IPS-20b (cell line): ENCODE measurements at regions not wholly inside any gene's neighbourhood (a gene's known extent, or its start where the extent isn't known, plus 50 kb on each side); places are given as distances from the start of the nearest gene placed in this dataset.
"Not testable (repeated sequence)": the region's sequence is repeated elsewhere in the genome, so short reads cannot be mapped to it uniquely, and the experiment has no call there.

Source experiments
- H3K27ac ChIP-seq: one replicate; pipeline ENCODE4 v1.5.1; 2013; ENCODE audit warnings: low read length
- H3K27me3 ChIP-seq: 2 replicates; pipeline ENCODE4 v1.6.1; 2013; ENCODE audit warnings: mild to moderate bottlenecking, low read length, inconsistent platforms; ENCODE audit not compliant: insufficient read depth
- H3K36me3 ChIP-seq: 2 replicates; pipeline ENCODE4 v1.6.1; 2013; ENCODE audit warnings: low read depth, mild to moderate bottlenecking, inconsistent platforms, low read length, moderate library complexity; ENCODE audit not compliant: insufficient read depth
- H3K4me1 ChIP-seq: 2 replicates; pipeline ENCODE4 v1.6.1; 2013; ENCODE audit warnings: mild to moderate bottlenecking, control low read depth, inconsistent platforms, low read length, moderate library complexity; ENCODE audit not compliant: insufficient read depth
- H3K4me3 ChIP-seq: 2 replicates; pipeline ENCODE4 v1.5.1; 2013; ENCODE audit warnings: mild to moderate bottlenecking, low read length, inconsistent platforms
- H3K9ac ChIP-seq: 2 replicates; pipeline ENCODE4 v1.6.1; 2013; ENCODE audit warnings: low read depth, mild to moderate bottlenecking, inconsistent platforms, low read length, moderate library complexity
- H3K9me3 ChIP-seq: 2 replicates; pipeline ENCODE4 v1.6.1; 2013; ENCODE audit warnings: mild to moderate bottlenecking, low read depth, low read length, inconsistent platforms; ENCODE audit not compliant: insufficient read depth

- H3K9ac ChIP-seq = no peak overlapping the region
- H3K27ac ChIP-seq = no peak overlapping the region
- no peaks in the 10 kb centered on the region for H3K4me1 ChIP-seq
- H3K9me3 ChIP-seq = no peaks in the 10 kb centered on the region
- no peak overlapping the region for H3K4me3 ChIP-seq
- H3K27me3 ChIP-seq = no peaks in the 10 kb centered on the region
- H3K36me3 ChIP-seq = no peaks in the 10 kb centered on the region
Measured at GRCh38 chr9:1890816-1891215, 124.3 kb upstream of the SMARCA2 start.

GRCh38 chr9:1903080-1903704, 112.0 kb upstream of the SMARCA2 start:
- not testable (repeated sequence) for H3K27ac ChIP-seq, H3K9ac ChIP-seq, H3K36me3 ChIP-seq, H3K4me1 ChIP-seq, H3K4me3 ChIP-seq, H3K27me3 ChIP-seq
- peaks cover 30% of the 10 kb centered on the region for H3K9me3 ChIP-seq

GRCh38 chr9:1907465-1907864, 107.7 kb upstream of the SMARCA2 start:
- no peak overlapping the region for H3K27ac ChIP-seq
- no peak overlapping the region for H3K4me3 ChIP-seq
- H3K36me3 ChIP-seq = no peaks in the 10 kb centered on the region
- no peaks in the 10 kb centered on the region for H3K27me3 ChIP-seq
- H3K9ac ChIP-seq = no peak overlapping the region
- H3K4me1 ChIP-seq = peaks cover 6% of the 10 kb centered on the region; the same call in 1 of the 2 replicates
- H3K9me3 ChIP-seq = peaks cover 15% of the 10 kb centered on the region

GRCh38 chr9:1909322-1909721, 105.8 kb upstream of the SMARCA2 start:
- no peaks in the 10 kb centered on the region for H3K27me3 ChIP-seq
- no peaks in the 10 kb centered on the region for H3K9me3 ChIP-seq
- H3K4me3 ChIP-seq = no peak overlapping the region
- no peaks in the 10 kb centered on the region for H3K36me3 ChIP-seq
- peaks cover 6% of the 10 kb centered on the region; the same call in 1 of the 2 replicates for H3K4me1 ChIP-seq
- H3K27ac ChIP-seq = no peak overlapping the region
- no peak overlapping the region for H3K9ac ChIP-seq

GRCh38 chr9:1910269-1910811, 104.8 kb upstream of the SMARCA2 start:
- no peaks in the 10 kb centered on the region for H3K27me3 ChIP-seq
- H3K4me3 ChIP-seq = no peak overlapping the region
- H3K27ac ChIP-seq = no peak overlapping the region
- H3K4me1 ChIP-seq = peaks cover 6% of the 10 kb centered on the region; the same call in 1 of the 2 replicates
- H3K9ac ChIP-seq = no peak overlapping the region
- H3K36me3 ChIP-seq = no peaks in the 10 kb centered on the region
- H3K9me3 ChIP-seq = no peaks in the 10 kb centered on the region

- Histone ChIP-seq H3K36me3 (no peaks in the 10 kb centered on the region), H3K27ac (no peak overlapping the region), H3K27me3 (no peaks in the 10 kb centered on the region), H3K9ac (no peak overlapping the region), H3K4me3 (no peak overlapping the region), H3K4me1 (peaks cover 21% of the 10 kb centered on the region; the same call in 1 of the 2 replicates), H3K9me3 (no peaks in the 10 kb centered on the region)
Measured at GRCh38 chr9:1913631-1914330, 101.4 kb upstream of the SMARCA2 start.

- H3K27ac ChIP-seq = no peak overlapping the region
- no peaks in the 10 kb centered on the region for H3K27me3 ChIP-seq
- H3K9ac ChIP-seq = no peak overlapping the region
- no peaks in the 10 kb centered on the region for H3K36me3 ChIP-seq
- H3K4me1 ChIP-seq = peaks cover 17% of the 10 kb centered on the region; the same call in 1 of the 2 replicates
- no peaks in the 10 kb centered on the region for H3K9me3 ChIP-seq
- H3K4me3 ChIP-seq = no peak overlapping the region
Measured at GRCh38 chr9:1916095-1916494, 99.1 kb upstream of the SMARCA2 start.

- no peak overlapping the region for H3K9ac ChIP-seq
- H3K36me3 ChIP-seq = no peaks in the 10 kb centered on the region
- H3K27ac ChIP-seq = no peak overlapping the region
Measured at GRCh38 chr9:1916655-1917054, 98.5 kb upstream of the SMARCA2 start.

GRCh38 chr9:1917396-1917935, 97.7 kb upstream of the SMARCA2 start:
- Histone ChIP-seq H3K36me3 (no peaks in the 10 kb centered on the region), H3K4me3 (no peak overlapping the region), H3K4me1 (peaks cover 17% of the 10 kb centered on the region; the same call in 1 of the 2 replicates), H3K27ac (no peak overlapping the region), H3K27me3 (no peaks in the 10 kb centered on the region), H3K9ac (no peak overlapping the region), H3K9me3 (no peaks in the 10 kb centered on the region)

More at GRCh38 chr9:1916655-1917054, 98.5 kb upstream of the SMARCA2 start:
- no peak overlapping the region for H3K4me3 ChIP-seq
- H3K27me3 ChIP-seq = no peaks in the 10 kb centered on the region
- peaks cover 17% of the 10 kb centered on the region; the same call in 1 of the 2 replicates for H3K4me1 ChIP-seq
- no peaks in the 10 kb centered on the region for H3K9me3 ChIP-seq

- Histone ChIP-seq H3K4me1 (peaks cover 17% of the 10 kb centered on the region; the same call in 1 of the 2 replicates), H3K9ac (no peak overlapping the region), H3K4me3 (no peak overlapping the region), H3K27me3 (no peaks in the 10 kb centered on the region), H3K36me3 (no peaks in the 10 kb centered on the region), H3K9me3 (no peaks in the 10 kb centered on the region), H3K27ac (no peak overlapping the region)
Measured at GRCh38 chr9:1918108-1918507, 97.0 kb upstream of the SMARCA2 start.

- peaks cover 17% of the 10 kb centered on the region; the same call in 1 of the 2 replicates for H3K4me1 ChIP-seq
- H3K4me3 ChIP-seq = no peak overlapping the region
- no peaks in the 10 kb centered on the region for H3K27me3 ChIP-seq
- H3K9me3 ChIP-seq = no peaks in the 10 kb centered on the region
- H3K27ac ChIP-seq = no peak overlapping the region
- no peaks in the 10 kb centered on the region for H3K36me3 ChIP-seq
- no peak overlapping the region for H3K9ac ChIP-seq
Measured at GRCh38 chr9:1918622-1919021, 96.5 kb upstream of the SMARCA2 start.
